ENCODE measurements at regions not wholly inside any gene's neighbourhood (a gene's known extent, or its start where the extent isn't known, plus 50 kb on each side); places are given as distances from the start of the nearest gene placed in this dataset.

DNA sequence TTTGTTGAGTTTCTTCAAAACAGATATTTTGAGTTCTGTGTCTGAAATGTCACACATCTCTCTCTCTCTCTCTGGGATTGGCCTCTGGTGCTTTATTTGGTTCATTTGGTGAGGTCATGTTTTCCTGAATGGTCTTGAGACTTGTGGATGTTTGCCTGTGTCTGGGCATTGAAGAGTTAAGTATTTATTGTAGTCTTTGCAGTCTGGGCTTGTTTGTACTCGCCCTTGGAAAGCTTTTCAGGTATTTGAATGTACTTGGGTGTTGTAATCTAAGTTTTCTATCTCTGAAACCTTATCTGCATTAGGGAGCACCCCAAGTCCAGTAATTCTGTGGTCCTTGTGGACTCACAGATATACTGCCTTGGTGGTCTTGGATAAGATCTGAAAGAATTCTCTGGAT lies 106.7 kb upstream of the PRSS58 start:
- Mint-ChIP-seq H3K36me3 (no peaks in the 10 kb centered on the region), H3K27ac (no peak overlapping the region), H3K4me1 (no peaks in the 10 kb centered on the region), H3K4me3 (no peak overlapping the region), H3K9me3 (peaks cover 20% of the 10 kb centered on the region), H3K27me3 (peaks cover 12% of the 10 kb centered on the region)
- no peak for DNase-seq (ENCODE audit: low spot score in 2 of 2)
- ATAC-seq (ENCODE audit: low read depth), result no peak

- Mint-ChIP-seq H3K27me3 (peaks cover 12% of the 10 kb centered on the region), H3K4me3 (no peak overlapping the region), H3K9me3 (peaks cover 12% of the 10 kb centered on the region), H3K36me3 (no peaks in the 10 kb centered on the region), H3K4me1 (no peaks in the 10 kb centered on the region), H3K27ac (no peak overlapping the region)
- DNase-seq (ENCODE audit: low spot score in 2 of 2) (no peak), ATAC-seq (ENCODE audit: low read depth) (no peak)
Measured at GRCh38 chr7:142362349-142362748, 104.5 kb upstream of the PRSS58 start.

GRCh38 chr7:142359694-142360279 lies 101.9 kb upstream of the PRSS58 start:
- Mint-ChIP-seq H3K27ac (no peak overlapping the region), H3K4me3 (no peak overlapping the region), H3K9me3 (peaks cover 10% of the 10 kb centered on the region), H3K36me3 (no peaks in the 10 kb centered on the region), H3K4me1 (no peaks in the 10 kb centered on the region), H3K27me3 (peaks cover 7% of the 10 kb centered on the region)
- DNase-seq (ENCODE audit: low spot score in 2 of 2) (no peak), ATAC-seq (ENCODE audit: low read depth) (no peak)

- ATAC-seq (ENCODE audit: low read depth) (no peak), DNase-seq (ENCODE audit: low spot score in 2 of 2) (no peak)
- peaks cover 9% of the 10 kb centered on the region for H3K9me3 Mint-ChIP-seq
- H3K27ac Mint-ChIP-seq, result no peak overlapping the region
- no peak overlapping the region for H3K4me3 Mint-ChIP-seq
- H3K4me1 Mint-ChIP-seq, result no peaks in the 10 kb centered on the region
- H3K36me3 Mint-ChIP-seq, result no peaks in the 10 kb centered on the region
- H3K27me3 Mint-ChIP-seq, result peaks cover 2% of the 10 kb centered on the region
Measured at GRCh38 chr7:142357953-142358520, 100.2 kb upstream of the PRSS58 start.

GRCh38 chr7:142356166-142356565 lies 98.3 kb upstream of the PRSS58 start:
- H3K36me3 Mint-ChIP-seq, result no peaks in the 10 kb centered on the region
- ATAC-seq (ENCODE audit: low read depth), result no peak
- H3K4me1 Mint-ChIP-seq, result no peaks in the 10 kb centered on the region
- DNase-seq (ENCODE audit: low spot score in 2 of 2), result no peak
- H3K27me3 Mint-ChIP-seq, result peaks cover 6% of the 10 kb centered on the region
- no peak overlapping the region for H3K27ac Mint-ChIP-seq
- H3K9me3 Mint-ChIP-seq, result peaks cover 1% of the 10 kb centered on the region
- no peak overlapping the region for H3K4me3 Mint-ChIP-seq

DNA sequence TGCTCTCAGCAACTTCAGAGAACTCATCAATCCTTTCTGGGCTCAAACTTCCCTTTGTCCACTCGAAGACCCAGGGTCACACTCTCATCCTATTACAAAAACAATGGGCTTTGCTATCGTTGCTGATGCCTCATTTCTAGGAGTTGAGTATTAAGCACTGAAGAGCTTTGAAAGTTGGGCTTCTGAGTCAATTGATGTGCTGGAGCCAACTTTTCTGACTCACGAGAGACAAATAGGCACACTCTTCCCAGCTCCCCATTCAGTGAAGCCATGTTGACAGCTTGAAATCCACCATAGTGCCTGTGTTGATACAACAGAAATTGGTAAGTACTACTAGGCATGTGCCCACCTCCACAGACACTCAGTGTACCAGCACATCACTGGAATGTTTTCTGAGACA lies 97.5 kb upstream of the PRSS58 start:
- Mint-ChIP-seq H3K4me1 (no peaks in the 10 kb centered on the region), H3K27ac (no peak overlapping the region), H3K9me3 (peaks cover 1% of the 10 kb centered on the region), H3K36me3 (no peaks in the 10 kb centered on the region), H3K27me3 (peaks cover 8% of the 10 kb centered on the region), H3K4me3 (no peak overlapping the region)
- ATAC-seq (ENCODE audit: low read depth) (no peak), DNase-seq (ENCODE audit: low spot score in 2 of 2) (no peak)

GRCh38 chr7:142353147-142354060 lies 95.5 kb upstream of the PRSS58 start:
- ATAC-seq (ENCODE audit: low read depth) (no peak), DNase-seq (ENCODE audit: low spot score in 2 of 2) (no peak)
- no peak overlapping the region for H3K27ac Mint-ChIP-seq
- H3K4me1 Mint-ChIP-seq, result no peaks in the 10 kb centered on the region
- H3K27me3 Mint-ChIP-seq, result peaks cover 14% of the 10 kb centered on the region
- no peaks in the 10 kb centered on the region for H3K9me3 Mint-ChIP-seq
- H3K4me3 Mint-ChIP-seq, result no peak overlapping the region
- no peaks in the 10 kb centered on the region for H3K36me3 Mint-ChIP-seq

DNA sequence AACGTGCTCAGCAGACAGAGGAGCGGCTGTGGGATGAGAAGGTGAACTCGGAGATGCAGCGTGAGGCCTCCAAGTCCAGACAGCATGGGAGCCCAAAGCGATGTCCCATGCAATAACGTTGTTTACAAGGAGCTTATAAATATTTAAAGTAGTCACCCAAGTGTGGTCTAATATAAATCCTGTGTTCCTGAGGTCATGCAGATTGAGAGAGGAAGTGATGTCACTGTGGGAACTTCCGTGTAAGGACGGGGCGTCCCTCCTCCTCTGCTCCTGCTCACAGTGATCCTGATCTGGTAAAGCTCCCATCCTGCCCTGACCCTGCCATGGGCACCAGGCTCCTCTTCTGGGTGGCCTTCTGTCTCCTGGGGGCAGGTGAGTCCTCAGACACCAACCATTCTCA lies 94.7 kb upstream of the PRSS58 start:
- no peak for DNase-seq (ENCODE audit: low spot score in 2 of 2)
- Mint-ChIP-seq H3K27me3 (peaks cover 20% of the 10 kb centered on the region), H3K4me3 (no peak overlapping the region), H3K9me3 (peaks cover 2% of the 10 kb centered on the region), H3K27ac (no peak overlapping the region), H3K36me3 (no peaks in the 10 kb centered on the region), H3K4me1 (no peaks in the 10 kb centered on the region)
- ATAC-seq (ENCODE audit: low read depth), result no peak

DNA sequence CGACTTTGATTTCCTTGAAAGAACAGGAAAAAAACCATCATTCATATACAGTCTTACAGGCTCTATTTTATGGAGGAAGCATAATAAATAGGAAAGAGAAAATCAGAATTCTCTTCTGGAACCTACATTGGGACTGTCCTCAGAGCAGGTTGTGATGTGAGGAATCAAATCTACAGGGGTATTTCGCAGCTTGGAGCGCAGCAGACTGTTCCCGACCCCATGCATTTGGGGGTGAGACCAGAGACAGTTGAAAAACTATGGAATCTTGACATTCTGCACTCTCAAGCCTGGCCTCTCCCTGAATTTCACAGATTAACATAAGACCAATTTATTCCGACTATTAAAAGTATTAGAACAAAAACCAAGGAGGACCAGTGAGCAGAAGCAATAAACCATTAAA lies 93.3 kb upstream of the PRSS58 start:
- H3K4me3 Mint-ChIP-seq, result no peak overlapping the region
- ATAC-seq (ENCODE audit: low read depth), result no peak
- H3K4me1 Mint-ChIP-seq, result no peaks in the 10 kb centered on the region
- H3K27me3 Mint-ChIP-seq, result peaks cover 22% of the 10 kb centered on the region
- peaks cover 2% of the 10 kb centered on the region for H3K9me3 Mint-ChIP-seq
- no peak overlapping the region for H3K27ac Mint-ChIP-seq
- DNase-seq (ENCODE audit: low spot score in 2 of 2), result no peak
- H3K36me3 Mint-ChIP-seq, result no peaks in the 10 kb centered on the region

GRCh38 chr7:142349670-142350405 lies 92.0 kb upstream of the PRSS58 start:
- DNase-seq (ENCODE audit: low spot score in 2 of 2), result no peak
- Mint-ChIP-seq H3K4me1 (no peaks in the 10 kb centered on the region), H3K27me3 (peaks cover 22% of the 10 kb centered on the region), H3K4me3 (no peak overlapping the region), H3K36me3 (no peaks in the 10 kb centered on the region), H3K9me3 (peaks cover 2% of the 10 kb centered on the region), H3K27ac (no peak overlapping the region)
- ATAC-seq (ENCODE audit: low read depth), result no peak

DNA sequence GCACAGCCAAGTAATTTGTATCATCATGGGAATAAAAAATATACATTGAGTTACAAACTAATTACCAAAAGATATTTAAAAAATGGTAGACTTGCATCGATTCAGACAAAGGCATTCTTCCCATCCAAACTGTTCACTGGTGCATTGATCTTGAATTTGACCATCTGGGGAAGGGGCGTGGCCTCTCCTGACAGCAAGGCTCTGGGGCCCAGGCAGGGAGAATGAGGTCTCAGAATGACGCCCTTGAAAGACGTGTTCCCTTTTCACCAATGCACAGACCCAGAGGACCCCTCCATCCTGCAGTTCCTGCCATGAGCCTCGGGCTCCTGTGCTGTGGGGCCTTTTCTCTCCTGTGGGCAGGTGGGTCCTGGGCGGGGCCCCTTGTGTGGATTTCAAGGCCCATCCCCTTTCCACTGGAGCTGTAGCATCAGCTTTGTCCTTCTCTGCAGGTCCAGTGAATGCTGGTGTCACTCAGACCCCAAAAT lies 91.1 kb upstream of the PRSS58 start:
- Mint-ChIP-seq H3K4me3 (no peak overlapping the region), H3K9me3 (peaks cover 2% of the 10 kb centered on the region), H3K27me3 (peaks cover 22% of the 10 kb centered on the region), H3K27ac (no peak overlapping the region), H3K4me1 (no peaks in the 10 kb centered on the region), H3K36me3 (no peaks in the 10 kb centered on the region)
- no peak for DNase-seq (ENCODE audit: low spot score in 2 of 2)
- no peak for ATAC-seq (ENCODE audit: low read depth)

DNA sequence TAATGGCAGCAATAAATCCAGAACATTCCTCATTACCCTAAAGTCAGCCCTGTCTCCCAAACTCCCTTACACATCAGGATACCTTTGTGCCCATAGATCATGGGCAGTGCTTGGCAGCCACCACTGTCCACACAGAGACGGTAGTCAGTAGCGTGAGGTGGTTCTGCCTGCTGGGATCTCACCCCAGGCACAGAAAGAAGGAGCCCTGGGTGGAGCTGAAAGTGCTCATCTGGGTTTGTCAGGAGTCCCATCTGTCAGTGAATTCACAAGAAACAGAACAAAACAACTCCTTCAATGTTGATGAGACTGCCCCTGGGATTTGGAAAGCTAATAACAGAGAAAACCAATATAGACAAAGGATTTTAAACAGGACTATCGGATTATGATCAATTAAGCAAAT lies 90.2 kb upstream of the PRSS58 start:
- Mint-ChIP-seq H3K27me3 (peaks cover 23% of the 10 kb centered on the region), H3K4me3 (no peak overlapping the region), H3K36me3 (no peaks in the 10 kb centered on the region), H3K4me1 (no peaks in the 10 kb centered on the region), H3K27ac (no peak overlapping the region), H3K9me3 (peaks cover 2% of the 10 kb centered on the region)
- DNase-seq (ENCODE audit: low spot score in 2 of 2) (no peak), ATAC-seq (ENCODE audit: low read depth) (no peak)

DNA sequence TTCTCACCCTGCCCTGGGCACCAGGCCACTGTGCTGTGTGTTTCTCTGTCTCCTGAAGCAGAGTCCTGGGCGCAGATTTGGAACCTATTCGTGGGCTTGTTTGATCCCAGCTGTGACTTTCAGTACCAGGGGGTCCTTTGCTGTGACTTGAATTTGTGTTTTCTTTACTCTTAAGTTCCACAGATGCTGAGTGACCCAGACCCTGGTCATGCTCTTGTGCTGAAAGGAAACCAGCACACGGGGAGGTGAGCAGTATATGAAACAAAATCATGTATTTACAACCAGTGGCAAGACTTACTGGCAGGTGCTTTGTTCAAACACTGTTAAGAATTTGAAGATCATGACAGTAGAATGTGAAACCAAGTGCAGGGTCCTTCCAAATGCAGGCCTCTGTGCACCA lies 89.2 kb upstream of the PRSS58 start:
- peaks cover 21% of the 10 kb centered on the region for H3K27me3 Mint-ChIP-seq
- DNase-seq (ENCODE audit: low spot score in 2 of 2) (no peak), ATAC-seq (ENCODE audit: low read depth) (no peak)
- no peak overlapping the region for H3K4me3 Mint-ChIP-seq
- H3K27ac Mint-ChIP-seq, result no peak overlapping the region
- H3K4me1 Mint-ChIP-seq, result no peaks in the 10 kb centered on the region
- H3K36me3 Mint-ChIP-seq, result no peaks in the 10 kb centered on the region
- H3K9me3 Mint-ChIP-seq, result peaks cover 2% of the 10 kb centered on the region

DNA sequence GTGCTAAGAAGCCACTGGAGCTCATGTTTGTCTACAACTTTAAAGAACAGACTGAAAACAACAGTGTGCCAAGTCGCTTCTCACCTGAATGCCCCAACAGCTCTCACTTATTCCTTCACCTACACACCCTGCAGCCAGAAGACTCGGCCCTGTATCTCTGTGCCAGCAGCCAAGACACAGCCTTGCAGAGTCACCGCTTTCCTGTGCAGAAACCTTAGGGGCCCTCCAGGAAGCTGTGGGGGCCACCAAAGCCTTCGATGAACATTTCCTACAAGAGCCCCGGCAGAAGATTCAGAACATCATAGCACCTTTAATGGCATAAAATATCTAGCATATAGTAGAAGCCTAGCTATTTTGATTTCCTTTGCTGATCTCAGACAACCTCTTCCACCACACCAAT lies 88.0 kb upstream of the PRSS58 start:
- ATAC-seq (ENCODE audit: low read depth) (no peak), DNase-seq (ENCODE audit: low spot score in 2 of 2) (no peak)
- Mint-ChIP-seq H3K4me1 (no peaks in the 10 kb centered on the region), H3K36me3 (no peaks in the 10 kb centered on the region), H3K27me3 (peaks cover 17% of the 10 kb centered on the region), H3K9me3 (peaks cover 2% of the 10 kb centered on the region), H3K27ac (no peak overlapping the region), H3K4me3 (no peak overlapping the region)

Data from memory B cell (primary cell).